HCT116 (cell line): ENCODE measurements at regions not wholly inside any gene's neighbourhood (a gene's known extent, or its start where the extent isn't known, plus 50 kb on each side); places are given as distances from the start of the nearest gene placed in this dataset.

Source experiments
- CTCF ChIP-seq, 3 experiments: fragments of 200-600 bp in 1 of 3; sonication (generic) in 1 of 3; IDR thresholded peaks in 2 of 3; conservative IDR thresholded peaks in 1 of 3; 2 replicates each; pipeline ENCODE4 v1.5.1; 2012 to 2017; ENCODE audit warnings: low read depth in 2 of 3, low read length in 2 of 3, antibody characterized with exemption in 1 of 3, borderline replicate concordance in 1 of 3, control low read depth in 1 of 3, mild to moderate bottlenecking in 1 of 3, mixed read lengths in 1 of 3, mixed run types in 1 of 3, moderate library complexity in 1 of 3; ENCODE audit not compliant: insufficient read depth in 1 of 3
- EZH2 ChIP-seq: fragments of 200-600 bp; sonication (generic); IDR thresholded peaks from 2 replicates; pipeline ENCODE4 v1.6.1; 2017; ENCODE audit warnings: antibody characterized with exemption, mixed run types
- POLR2A ChIP-seq: IDR thresholded peaks from 2 replicates; pipeline ENCODE4 v1.7.0; 2011; ENCODE audit warnings: borderline replicate concordance; ENCODE audit not compliant: insufficient read depth, insufficient read length; ENCODE audit errors: extremely low read depth
- REST ChIP-seq: IDR thresholded peaks from 2 replicates; pipeline ENCODE4 v1.6.1; 2012; ENCODE audit warnings: low read depth

GRCh38 chr3:79979990-79980389 lies 212.2 kb upstream of the ROBO1 start:
- TF ChIP-seq POLR2A: no peak
- no peak for TF ChIP-seq CTCF (IDR thresholded peaks at IDR 0.05 in 2 of 3, conservative IDR thresholded peaks at IDR 0.05 in 1 of 3; ENCODE audit: borderline replicate concordance in 1 of 3, insufficient read depth in 1 of 3, low read depth in 2 of 3, low read length in 2 of 3)
- TF ChIP-seq EZH2: no peak
- no peak for TF ChIP-seq REST
